ENCODE measurements at regions not wholly inside any gene's neighbourhood (a gene's known extent, or its start where the extent isn't known, plus 50 kb on each side); places are given as distances from the start of the nearest gene placed in this dataset.

DNA sequence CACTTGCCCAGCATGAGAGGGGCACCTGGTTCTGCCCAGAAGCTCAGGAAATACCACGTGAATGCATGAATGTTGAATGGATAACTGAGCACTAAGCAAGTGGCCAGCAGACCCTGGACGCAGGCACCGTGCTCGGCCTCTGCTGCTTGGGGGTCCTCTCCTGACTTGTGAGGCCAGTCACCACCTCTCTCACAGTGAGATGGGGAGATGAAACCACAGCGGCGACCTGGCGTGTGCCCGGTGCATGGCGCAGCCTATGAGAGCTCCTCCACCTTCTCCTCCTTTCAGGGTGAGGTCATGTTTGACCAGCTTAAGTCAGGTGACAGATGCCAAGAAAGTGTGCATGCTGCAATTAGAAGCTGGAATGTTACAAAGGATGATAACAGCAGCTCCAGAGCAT lies 75.5 kb downstream of the HMX1 start:
- intact Hi-C loops (cut with DNase I): no loop called here

DNA sequence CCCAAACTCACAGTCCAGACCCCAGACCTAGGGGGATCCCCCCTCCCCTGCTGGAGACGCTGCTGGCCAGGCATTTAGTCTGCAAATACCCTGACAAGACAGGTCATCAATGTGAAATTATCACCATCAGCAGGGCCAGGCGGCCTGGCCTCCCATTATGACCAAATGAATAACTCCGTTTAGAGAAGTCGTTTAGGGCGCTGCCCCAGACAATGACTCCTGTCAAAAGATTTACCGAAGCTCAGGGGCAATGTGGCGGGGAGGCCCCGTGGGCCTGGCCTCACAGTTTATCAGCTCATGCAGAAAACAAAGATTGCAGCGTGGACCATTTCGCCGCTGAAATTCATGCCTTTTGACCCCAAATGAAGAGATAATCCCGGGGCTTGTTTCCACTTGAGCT lies 76.5 kb downstream of the HMX1 start:
- Histone ChIP-seq H3K36me3 (no peaks in the 10 kb centered on the region), H3K4me3 (no peak overlapping the region), H3K9me3 (no peaks in the 10 kb centered on the region), H3K4me1 (no peaks in the 10 kb centered on the region), H3K27ac (no peak overlapping the region), H3K27me3 (peaks cover 0 to 12% (median 0%) of the 10 kb centered on the region in 9 donors)
- WGBS, 4 donors: 43 to 54% (median 48%) methylated on average over 7 to 12 of the region's 12 CpGs
- intact Hi-C loops (cut with DNase I): no loop called here
- TF ChIP-seq POLR2A (IDR thresholded peaks at IDR 0.05): no peak
- TF ChIP-seq, protein P1, sequence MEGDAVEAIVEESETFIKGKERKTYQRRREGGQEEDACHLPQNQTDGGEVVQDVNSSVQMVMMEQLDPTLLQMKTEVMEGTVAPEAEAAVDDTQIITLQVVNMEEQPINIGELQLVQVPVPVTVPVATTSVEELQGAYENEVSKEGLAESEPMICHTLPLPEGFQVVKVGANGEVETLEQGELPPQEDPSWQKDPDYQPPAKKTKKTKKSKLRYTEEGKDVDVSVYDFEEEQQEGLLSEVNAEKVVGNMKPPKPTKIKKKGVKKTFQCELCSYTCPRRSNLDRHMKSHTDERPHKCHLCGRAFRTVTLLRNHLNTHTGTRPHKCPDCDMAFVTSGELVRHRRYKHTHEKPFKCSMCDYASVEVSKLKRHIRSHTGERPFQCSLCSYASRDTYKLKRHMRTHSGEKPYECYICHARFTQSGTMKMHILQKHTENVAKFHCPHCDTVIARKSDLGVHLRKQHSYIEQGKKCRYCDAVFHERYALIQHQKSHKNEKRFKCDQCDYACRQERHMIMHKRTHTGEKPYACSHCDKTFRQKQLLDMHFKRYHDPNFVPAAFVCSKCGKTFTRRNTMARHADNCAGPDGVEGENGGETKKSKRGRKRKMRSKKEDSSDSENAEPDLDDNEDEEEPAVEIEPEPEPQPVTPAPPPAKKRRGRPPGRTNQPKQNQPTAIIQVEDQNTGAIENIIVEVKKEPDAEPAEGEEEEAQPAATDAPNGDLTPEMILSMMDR (IDR thresholded peaks at IDR 0.05): no peak
- DNase-seq (no peak), ATAC-seq (no peak)

More for the DNA sequence above, 75.5 kb downstream of the HMX1 start:
- H3K27me3 ChIP-seq: peaks cover 0 to 12% (median 0%) of the 10 kb centered on the region in 9 donors
- DNase-seq: no peak
- no peaks in the 10 kb centered on the region for H3K9me3 ChIP-seq
- no peak overlapping the region for H3K4me3 ChIP-seq
- WGBS, 4 donors: 84 to 93% (median 91%) methylated on average over 6 to 9 of the region's 9 CpGs
- H3K27ac ChIP-seq: no peak overlapping the region
- TF ChIP-seq, protein P1 (IDR thresholded peaks at IDR 0.05): no peak
- no peak for TF ChIP-seq POLR2A (IDR thresholded peaks at IDR 0.05)
- no peaks in the 10 kb centered on the region for H3K4me1 ChIP-seq
- ATAC-seq: no peak
- no peaks in the 10 kb centered on the region for H3K36me3 ChIP-seq

DNA sequence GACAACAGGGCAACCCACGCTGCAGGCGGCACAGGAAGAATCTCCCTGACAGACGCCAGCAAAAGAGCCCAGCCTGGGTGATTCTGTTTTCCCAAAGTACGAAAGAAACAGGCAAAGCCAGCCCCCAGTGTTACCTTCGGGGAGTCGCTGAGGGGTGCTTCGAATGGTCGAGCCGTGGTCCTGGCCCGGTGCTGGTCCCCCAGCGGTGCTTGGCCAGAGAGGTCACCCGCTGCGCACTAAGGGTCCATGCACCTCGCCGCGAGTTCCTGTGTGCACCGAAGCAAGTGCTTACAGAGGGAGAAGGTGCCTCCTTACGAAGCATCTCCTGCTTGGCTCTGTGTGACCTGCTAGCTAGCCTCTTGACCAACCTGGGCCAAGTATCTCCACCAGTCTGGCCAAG lies 77.1 kb downstream of the HMX1 start:
- intact Hi-C loops (cut with DNase I): no loop called here
- peaks cover 0 to 12% (median 0%) of the 10 kb centered on the region in 9 donors for H3K27me3 ChIP-seq
- no peak overlapping the region for H3K4me3 ChIP-seq
- no peaks in the 10 kb centered on the region for H3K4me1 ChIP-seq
- TF ChIP-seq POLR2A (IDR thresholded peaks at IDR 0.05): no peak
- TF ChIP-seq, protein P1 (IDR thresholded peaks at IDR 0.05): no peak
- no peak overlapping the region for H3K27ac ChIP-seq
- no peak for DNase-seq
- no peaks in the 10 kb centered on the region for H3K36me3 ChIP-seq
- no peaks in the 10 kb centered on the region for H3K9me3 ChIP-seq
- WGBS, 4 donors: 86 to 89% (median 86%) methylated on average over 17 to 18 of the region's 18 CpGs
- ATAC-seq: no peak

DNA sequence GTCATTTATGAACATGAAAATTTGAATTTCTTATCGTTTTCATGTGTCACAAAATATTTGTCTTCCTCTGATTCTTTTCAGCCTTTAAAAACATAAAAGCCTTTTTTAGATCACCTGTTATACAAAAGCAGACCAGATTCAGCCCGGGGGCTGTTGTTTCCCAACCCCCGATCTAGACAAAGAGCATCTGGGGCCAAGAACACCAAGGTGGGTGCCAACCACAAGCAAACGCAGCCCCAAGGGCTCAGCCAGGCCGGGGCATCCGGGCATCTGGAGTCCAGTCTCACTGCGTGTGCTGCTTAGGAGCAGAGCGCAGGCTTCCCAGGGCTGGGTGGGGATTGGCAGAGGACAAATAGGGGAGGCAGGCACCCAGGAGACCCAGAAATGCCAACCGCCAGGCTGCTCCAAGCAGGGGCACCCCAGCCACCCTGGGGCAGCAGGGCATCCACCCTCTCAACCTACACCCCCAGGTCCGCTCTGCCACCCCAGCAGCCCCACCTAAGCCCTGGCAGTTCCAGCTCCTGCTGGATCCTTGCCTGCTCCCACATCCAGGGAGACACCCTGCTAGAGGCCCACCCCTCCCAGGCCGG lies 78.0 kb downstream of the HMX1 start:
- no peaks in the 10 kb centered on the region for H3K4me1 ChIP-seq
- no peaks in the 10 kb centered on the region for H3K36me3 ChIP-seq
- DNase-seq: no peak
- intact Hi-C loops (cut with DNase I): no loop called here
- 73 to 82% (median 81%) methylated on average over 8 to 11 of the region's 11 CpGs for WGBS, 4 donors
- no peak overlapping the region for H3K4me3 ChIP-seq
- peaks cover 0 to 12% (median 0%) of the 10 kb centered on the region in 9 donors for H3K27me3 ChIP-seq
- no peak overlapping the region for H3K27ac ChIP-seq
- H3K9me3 ChIP-seq: no peaks in the 10 kb centered on the region
- TF ChIP-seq POLR2A (IDR thresholded peaks at IDR 0.05): no peak
- TF ChIP-seq, protein P1 (IDR thresholded peaks at IDR 0.05): no peak
- no peak for ATAC-seq
